SK-N-SH (cell line): ENCODE measurements at regions not wholly inside any gene's neighbourhood (a gene's known extent, or its start where the extent isn't known, plus 50 kb on each side); places are given as distances from the start of the nearest gene placed in this dataset.

ENCODE experiments used
- EZH2phosphoT487 ChIP-seq: fragments of 200-600 bp; sonication (generic); IDR thresholded peaks from 2 replicates; pipeline ENCODE4 v1.6.1; 2017; ENCODE audit warnings: low read depth, mixed run types, mild to moderate bottlenecking, antibody characterized with exemption, moderate library complexity, borderline replicate concordance
- GABPA ChIP-seq: IDR thresholded peaks from 2 replicates; pipeline ENCODE4 v1.4.0; 2012; ENCODE audit warnings: low read depth, mild to moderate bottlenecking
- PBX3 ChIP-seq: IDR thresholded peaks from 2 replicates; pipeline ENCODE4; 2012
- TAF1 ChIP-seq: IDR thresholded peaks from 2 replicates; pipeline ENCODE4 v1.6.1; 2012; ENCODE audit warnings: low read depth, mild to moderate bottlenecking, low read length, moderate library complexity, borderline replicate concordance
- USF2 ChIP-seq: fragments of 150-350 bp; IDR thresholded peaks from 2 replicates; pipeline ENCODE4 v1.6.1; 2017; ENCODE audit warnings: antibody characterized with exemption, low read length, low read depth, borderline replicate concordance

- TF ChIP-seq GABPA (no peak), USF2 (no peak), PBX3 (no peak), TAF1 (no peak), EZH2phosphoT487 (no peak)
Measured at GRCh38 chr5:74570250-74570649, 70.3 kb downstream of the ENC1 start.
